DMS 273 treated with DMSO at 0.1 percent for 48 hours (cell line): ENCODE measurements at regions not wholly inside any gene's neighbourhood (a gene's known extent, or its start where the extent isn't known, plus 50 kb on each side); places are given as distances from the start of the nearest gene placed in this dataset.

ENCODE experiments used
- DNase-seq: peaks from one replicate; lab custom pipeline; 2025; lab: John Stamatoyannopoulos, UW

- no peak for DNase-seq
Observed at GRCh38 chr13:109595471-109595870, 190.9 kb downstream of the IRS2 start.

GRCh38 chr13:109593230-109593629 lies 193.2 kb downstream of the IRS2 start:
- DNase-seq = no peak

- DNase-seq = no peak
Observed at GRCh38 chr13:109592770-109593169, 193.6 kb downstream of the IRS2 start.

GRCh38 chr13:109587689-109588088 lies 198.7 kb downstream of the IRS2 start:
- no peak for DNase-seq

GRCh38 chr13:109586509-109587346 lies 199.7 kb downstream of the IRS2 start:
- DNase-seq = no peak

- no peak for DNase-seq
Observed at GRCh38 chr13:109584844-109585361, 201.5 kb downstream of the IRS2 start.

- DNase-seq = no peak
Observed at GRCh38 chr13:109577191-109577700, 209.1 kb downstream of the IRS2 start.

GRCh38 chr13:109576331-109576813 lies 210.0 kb downstream of the IRS2 start:
- no peak for DNase-seq

- DNase-seq = no peak
Observed at GRCh38 chr13:109575821-109576220, 210.6 kb downstream of the IRS2 start.

GRCh38 chr13:109572389-109572788 lies 214.0 kb downstream of the IRS2 start:
- DNase-seq = no peak

GRCh38 chr13:109569958-109570711 lies 216.2 kb downstream of the IRS2 start:
- no peak for DNase-seq

- no peak for DNase-seq
Observed at GRCh38 chr13:109568339-109568818, 218.0 kb downstream of the IRS2 start.

- no peak for DNase-seq
Observed at GRCh38 chr13:109567315-109567714, 219.1 kb downstream of the IRS2 start.

GRCh38 chr13:109565877-109566276 lies 220.5 kb downstream of the IRS2 start:
- DNase-seq = no peak

GRCh38 chr13:109548374-109548773 lies 238.0 kb downstream of the IRS2 start:
- DNase-seq = no peak

- DNase-seq = no peak
Observed at GRCh38 chr13:109547942-109548341, 238.4 kb downstream of the IRS2 start.

- DNase-seq = no peak
Observed at GRCh38 chr13:109545931-109546330, 240.5 kb downstream of the IRS2 start.

GRCh38 chr13:109541081-109541480 lies 245.3 kb downstream of the IRS2 start:
- DNase-seq = no peak

GRCh38 chr13:109537584-109537983 lies 248.8 kb downstream of the IRS2 start:
- DNase-seq = no peak

GRCh38 chr13:109533350-109533749 lies 253.0 kb downstream of the IRS2 start:
- no peak for DNase-seq

- no peak for DNase-seq
Observed at GRCh38 chr13:109529964-109530363, 256.4 kb downstream of the IRS2 start.

- no peak for DNase-seq
Observed at GRCh38 chr13:109521719-109522118, 264.7 kb downstream of the IRS2 start.

GRCh38 chr13:109517517-109517916 lies 268.9 kb downstream of the IRS2 start:
- DNase-seq = no peak
